HEK293T (cell line): ENCODE measurements at regions not wholly inside any gene's neighbourhood (a gene's known extent, or its start where the extent isn't known, plus 50 kb on each side); places are given as distances from the start of the nearest gene placed in this dataset.

Experiments
- CTBP1 ChIP-seq: fragments of 450-650 bp; IDR thresholded peaks from 2 replicates; pipeline ENCODE4 v1.6.1; 2016; ENCODE audit warnings: borderline replicate concordance
- FOXA1 ChIP-seq: fragments of 450-650 bp; IDR thresholded peaks from 2 replicates; pipeline ENCODE4 v1.6.1; 2016; ENCODE audit warnings: mild to moderate bottlenecking
- NFRKB ChIP-seq: fragments of 450-650 bp; IDR thresholded peaks from 2 replicates; pipeline ENCODE4 v1.6.1; 2016; ENCODE audit warnings: mild to moderate bottlenecking, moderate library complexity
- SP1 ChIP-seq: fragments of 450-650 bp; IDR thresholded peaks from 2 replicates; pipeline ENCODE4 v1.6.1; 2017

DNA sequence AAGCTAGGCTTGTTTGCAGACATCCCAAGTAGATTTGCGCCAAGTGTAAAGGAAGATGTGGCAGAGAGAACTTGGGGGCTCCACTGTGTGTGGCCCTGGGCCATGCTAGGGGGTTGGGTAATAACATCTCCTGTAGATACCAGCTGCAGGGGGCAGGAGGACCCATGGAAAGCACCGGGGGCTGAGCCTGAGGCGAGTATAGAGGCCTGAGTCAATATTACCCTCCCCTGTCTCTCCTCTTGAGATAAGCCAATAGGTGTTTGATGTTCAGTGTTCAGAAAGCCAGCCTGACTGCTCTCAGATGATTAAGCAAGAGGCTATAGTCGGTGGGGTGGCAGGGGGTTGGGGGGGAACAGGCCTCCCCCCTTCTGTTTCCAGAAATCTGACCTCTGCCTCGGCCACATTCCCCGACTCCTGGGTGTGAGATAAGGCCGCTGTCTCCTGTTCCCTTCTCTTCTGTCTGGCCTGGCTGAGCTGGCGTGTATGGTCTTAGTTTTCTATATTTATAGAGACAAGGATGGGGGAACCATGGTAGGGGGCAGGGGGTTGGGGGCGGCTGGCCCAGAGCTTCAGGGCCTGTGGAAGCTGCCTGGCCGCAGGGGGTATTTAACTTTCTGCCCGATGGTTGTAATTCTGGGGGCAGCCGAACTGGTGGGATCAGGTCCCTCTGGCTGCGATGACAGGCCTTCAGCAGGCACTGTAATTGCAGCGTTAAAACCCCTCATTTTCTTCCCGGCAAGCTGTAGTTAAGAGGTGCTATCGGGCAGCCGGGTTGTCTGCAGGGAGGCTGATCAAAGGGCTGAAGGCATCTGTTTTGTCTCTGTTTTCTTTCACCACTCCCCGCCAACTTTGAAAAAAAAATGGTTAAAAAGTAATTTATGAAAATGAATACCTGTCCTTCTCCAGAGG, 292.0 kb downstream of the NSG2 start:
- no peak for TF ChIP-seq NFRKB
- TF ChIP-seq SP1, result no peak
- TF ChIP-seq FOXA1, result no peak
- TF ChIP-seq CTBP1, result no peak
